ENCODE measurements at regions not wholly inside any gene's neighbourhood (a gene's known extent, or its start where the extent isn't known, plus 50 kb on each side); places are given as distances from the start of the nearest gene placed in this dataset.

DNA sequence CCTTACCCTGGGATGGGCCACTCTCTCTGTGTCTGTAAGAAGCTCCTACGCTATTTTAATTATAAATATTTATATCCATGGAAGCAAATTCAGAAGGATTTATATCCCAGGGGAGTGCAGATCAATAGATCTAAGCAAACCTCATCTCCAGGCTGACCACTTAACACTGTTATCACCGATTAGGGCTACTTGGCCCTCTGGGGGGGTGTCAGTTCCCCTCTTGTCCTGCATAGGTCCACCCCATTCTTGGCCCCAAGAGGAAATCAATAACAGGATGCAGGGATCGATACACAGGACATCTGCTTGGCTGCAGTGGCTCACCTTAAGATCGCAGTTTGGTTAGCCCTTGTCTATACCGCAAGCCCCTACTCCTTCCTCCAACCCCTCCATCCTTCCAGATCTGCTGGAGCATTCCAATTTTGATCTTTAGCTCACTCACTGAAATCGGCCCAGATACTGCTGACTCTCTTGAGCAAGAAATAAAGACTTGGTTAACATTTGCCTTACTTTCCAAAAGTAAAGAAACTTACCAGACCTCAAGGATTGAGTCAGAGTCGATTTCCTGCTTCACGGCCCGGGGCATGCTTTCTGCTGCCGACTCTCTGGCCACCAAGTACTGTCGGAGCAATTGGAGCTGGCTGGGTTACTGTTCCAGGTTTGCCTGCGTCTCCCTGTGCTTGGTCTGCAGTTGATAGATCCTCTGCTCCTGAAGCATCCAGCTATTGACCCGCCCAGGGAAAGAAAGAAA is 112.3 kb upstream of the PMFBP1 start:
- no peak for DNase-seq (ENCODE audit: low read depth in 4 of 4, low spot score in 1 of 4)

DNA sequence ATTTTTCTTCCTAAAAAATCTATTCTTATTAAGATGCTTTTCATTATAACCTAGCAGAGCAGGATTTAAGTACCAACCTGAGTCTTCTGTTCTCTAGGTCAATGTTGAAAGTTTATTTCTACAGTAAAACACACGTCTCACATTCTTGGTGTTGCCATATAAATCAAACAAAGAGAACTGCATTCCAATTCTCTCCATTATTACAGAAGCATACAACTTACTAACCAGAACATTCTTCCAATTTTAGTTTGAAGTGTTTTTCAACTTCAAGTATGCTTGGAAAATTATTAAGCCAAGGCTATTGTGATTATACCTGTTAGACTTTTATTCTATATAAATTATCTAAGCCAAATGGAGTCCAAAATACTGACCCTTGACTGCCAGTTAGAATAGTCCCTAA is 110.4 kb upstream of the PMFBP1 start:
- DNase-seq (ENCODE audit: low read depth in 4 of 4, low spot score in 1 of 4), result no peak

- DNase-seq (ENCODE audit: low read depth in 4 of 4, low spot score in 1 of 4), result no peak
These were observed 106.3 kb upstream of the PMFBP1 start for GRCh38 chr16:72278301-72278700.

- no peak for DNase-seq (ENCODE audit: low read depth in 4 of 4, low spot score in 1 of 4)
These were observed 105.8 kb upstream of the PMFBP1 start for GRCh38 chr16:72277749-72278148.

DNA sequence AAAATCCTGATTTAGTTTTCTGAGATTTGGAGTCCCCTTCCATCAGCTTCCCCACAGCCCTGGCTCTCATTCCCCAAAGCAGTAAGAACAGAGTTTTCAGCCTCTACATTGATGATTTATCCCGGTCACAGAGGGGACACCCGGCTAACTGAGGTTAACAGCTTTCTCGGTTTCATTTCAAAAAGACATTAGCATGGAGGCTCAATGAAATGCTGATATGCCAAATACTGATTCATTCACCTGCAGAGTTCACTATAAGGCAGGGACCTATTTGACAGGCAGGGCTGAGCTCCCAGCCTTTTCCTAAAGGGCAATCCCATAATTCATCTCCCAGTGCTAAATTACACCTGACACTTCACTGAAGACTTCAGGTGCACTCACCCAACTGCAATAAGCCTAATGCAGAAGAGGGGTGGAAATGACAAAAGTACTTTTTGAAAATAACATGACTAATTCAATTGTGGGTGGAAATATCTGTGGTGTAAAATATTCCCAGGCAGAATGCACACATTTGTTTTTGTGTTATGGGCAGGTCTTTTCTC is 99.8 kb upstream of the PMFBP1 start:
- DNase-seq (ENCODE audit: low read depth in 4 of 4, low spot score in 1 of 4), result no peak

- no peak for DNase-seq (ENCODE audit: low read depth in 4 of 4, low spot score in 1 of 4)
These were observed 98.6 kb upstream of the PMFBP1 start for GRCh38 chr16:72270531-72270930.

- no peak for DNase-seq (ENCODE audit: low read depth in 4 of 4, low spot score in 1 of 4)
These were observed 94.9 kb upstream of the PMFBP1 start for GRCh38 chr16:72266836-72267235.

DNA sequence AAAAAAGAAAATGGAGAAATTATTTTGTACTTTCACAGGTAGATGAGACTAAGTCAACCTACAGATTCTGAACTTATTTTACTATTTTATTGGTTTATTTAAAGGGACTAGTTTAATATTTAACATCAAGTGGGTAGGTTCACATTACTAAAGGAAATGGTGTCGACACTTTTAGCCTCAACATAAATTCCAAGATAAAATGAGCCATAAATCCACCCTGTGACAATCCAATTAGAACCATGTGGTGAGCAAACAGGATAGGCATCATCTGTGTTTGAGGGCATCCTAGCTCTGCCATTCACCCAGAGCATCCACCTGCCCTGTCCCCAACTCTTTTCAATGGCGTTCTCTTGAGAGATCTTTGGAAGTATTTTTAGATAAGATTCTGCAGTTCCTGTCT is 92.8 kb upstream of the PMFBP1 start:
- no peak for DNase-seq (ENCODE audit: low read depth in 4 of 4, low spot score in 1 of 4)

DNA sequence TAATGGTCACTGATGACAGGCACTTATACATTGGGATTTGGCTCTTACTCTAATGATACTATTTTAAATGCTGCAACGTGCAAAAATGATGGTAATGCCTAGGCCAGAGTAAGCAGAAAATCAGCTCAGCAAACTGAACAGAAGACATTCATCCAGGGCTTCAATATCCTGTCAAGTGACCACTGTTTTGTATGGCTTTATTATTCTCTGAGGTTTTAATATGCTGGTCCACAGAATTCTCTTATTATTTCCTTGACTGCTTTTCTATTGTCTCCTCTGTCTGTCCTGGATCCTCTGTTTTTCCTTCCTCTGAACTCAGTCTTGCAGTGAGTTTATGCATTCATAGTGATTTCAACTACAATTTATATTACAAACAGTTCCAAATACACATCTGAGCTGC is 90.8 kb upstream of the PMFBP1 start:
- DNase-seq (ENCODE audit: low read depth in 4 of 4, low spot score in 1 of 4), result no peak

GRCh38 chr16:72261127-72261526 is 89.2 kb upstream of the PMFBP1 start:
- DNase-seq (ENCODE audit: low read depth in 4 of 4, low spot score in 1 of 4), result no peak

DNA sequence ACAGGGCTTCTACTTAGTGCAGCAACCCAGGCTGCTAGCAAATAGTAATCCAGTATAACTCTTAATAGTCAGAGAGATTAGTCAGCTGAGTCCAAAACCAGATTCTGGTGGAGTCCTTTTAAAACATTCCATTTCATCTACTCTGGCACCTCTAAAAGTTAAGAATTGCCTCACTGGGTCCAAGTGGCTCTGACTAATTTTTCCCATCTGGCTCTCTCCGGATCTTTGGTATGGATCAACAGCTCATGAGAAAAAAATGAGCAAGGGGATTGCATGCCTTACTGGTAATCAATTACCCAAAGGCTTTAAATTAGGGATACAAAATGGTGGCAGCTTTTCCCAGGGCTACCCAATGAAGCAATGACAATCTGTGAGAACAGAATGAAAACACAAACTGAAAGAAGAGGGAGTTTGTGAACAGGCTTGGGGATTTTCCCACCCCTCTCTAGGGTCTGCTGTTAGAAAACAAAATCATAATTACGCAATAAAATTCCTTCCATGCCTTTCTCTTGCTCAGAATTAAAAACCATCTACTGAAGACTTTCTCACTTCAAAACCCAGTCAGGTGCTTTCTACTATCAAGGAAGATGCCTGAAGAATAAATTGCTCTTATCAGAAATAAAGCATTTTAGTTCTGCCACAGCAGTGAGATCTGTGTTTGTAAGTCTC is 84.6 kb upstream of the PMFBP1 start:
- no peak for DNase-seq (ENCODE audit: low read depth in 4 of 4, low spot score in 1 of 4)

DNA sequence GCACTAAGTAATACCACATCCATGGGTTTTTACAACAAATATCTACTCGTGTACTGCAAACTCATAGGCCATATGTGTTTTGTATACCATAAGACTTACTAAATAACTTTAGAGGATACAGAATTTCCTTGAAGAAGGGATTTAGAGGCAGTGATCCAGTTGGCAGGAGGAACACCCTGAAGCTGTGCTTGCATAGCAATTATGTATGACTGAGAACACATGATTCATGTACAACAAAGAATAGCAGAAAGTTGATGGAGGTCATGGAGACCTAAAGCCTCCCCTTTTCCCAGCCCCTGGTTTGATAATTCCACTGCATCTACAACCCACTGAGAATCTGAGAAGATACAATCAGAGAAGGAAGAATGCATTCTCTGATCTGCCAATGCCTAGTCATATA is 83.8 kb upstream of the PMFBP1 start:
- no peak for DNase-seq (ENCODE audit: low read depth in 4 of 4, low spot score in 1 of 4)

GRCh38 chr16:72247821-72248253 is 75.9 kb upstream of the PMFBP1 start:
- DNase-seq (ENCODE audit: low read depth in 4 of 4, low spot score in 1 of 4), result no peak

- no peak for DNase-seq (ENCODE audit: low read depth in 4 of 4, low spot score in 1 of 4)
These were observed 74.5 kb upstream of the PMFBP1 start for GRCh38 chr16:72246423-72246822.

DNA sequence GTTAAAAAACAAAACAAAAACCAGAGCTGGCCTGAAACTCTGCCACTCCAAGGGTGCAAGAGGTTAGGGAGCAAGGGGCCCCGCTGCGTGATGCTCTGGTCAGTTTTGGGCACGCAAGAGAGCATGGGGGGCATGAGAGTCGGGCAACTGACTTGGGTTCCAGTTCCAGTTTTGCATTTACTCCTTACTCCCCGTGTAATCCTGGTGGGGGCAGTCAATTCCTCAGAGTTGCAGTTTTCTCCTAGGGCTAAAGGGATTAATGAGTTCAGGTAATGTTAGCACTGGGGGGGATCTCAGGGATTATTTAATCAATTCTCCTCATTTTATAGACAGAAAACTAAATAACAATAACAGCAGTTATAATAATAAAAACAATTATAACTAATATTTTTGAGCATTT is 72.9 kb upstream of the PMFBP1 start:
- DNase-seq (ENCODE audit: low read depth in 4 of 4, low spot score in 1 of 4), result no peak

GRCh38 chr16:72243621-72244020 is 71.7 kb upstream of the PMFBP1 start:
- DNase-seq (ENCODE audit: low read depth in 4 of 4, low spot score in 1 of 4), result no peak

- no peak for DNase-seq (ENCODE audit: low read depth in 4 of 4, low spot score in 1 of 4)
These were observed 70.8 kb upstream of the PMFBP1 start for GRCh38 chr16:72242757-72243156.

- DNase-seq (ENCODE audit: low read depth in 4 of 4, low spot score in 1 of 4), result no peak
These were observed 70.0 kb upstream of the PMFBP1 start for GRCh38 chr16:72241930-72242329.

DNA sequence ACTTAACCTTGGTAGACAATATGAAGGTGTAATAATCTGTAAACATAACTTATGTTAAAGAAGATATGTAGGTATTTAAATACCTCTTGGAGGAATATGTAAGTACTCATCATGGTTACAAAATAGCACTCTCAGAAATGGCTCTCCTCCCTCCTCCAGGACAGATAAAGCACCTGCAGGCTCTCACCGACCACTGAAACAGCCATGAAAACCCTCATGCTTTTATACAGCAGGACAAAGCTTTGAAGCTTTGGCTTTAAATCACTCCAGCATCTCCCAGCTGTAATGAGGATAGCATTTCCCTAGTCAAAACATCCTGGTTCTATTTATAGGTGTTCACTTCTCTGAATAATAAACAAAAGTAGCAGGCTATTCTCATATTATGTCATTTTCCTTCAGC is 69.1 kb upstream of the PMFBP1 start:
- DNase-seq (ENCODE audit: low read depth in 4 of 4, low spot score in 1 of 4), result no peak

- DNase-seq (ENCODE audit: low read depth in 4 of 4, low spot score in 1 of 4), result no peak
These were observed 68.5 kb upstream of the PMFBP1 start for GRCh38 chr16:72240466-72240865.

- DNase-seq (ENCODE audit: low read depth in 4 of 4, low spot score in 1 of 4), result no peak
These were observed 64.9 kb upstream of the PMFBP1 start for GRCh38 chr16:72236866-72237265.

DNA sequence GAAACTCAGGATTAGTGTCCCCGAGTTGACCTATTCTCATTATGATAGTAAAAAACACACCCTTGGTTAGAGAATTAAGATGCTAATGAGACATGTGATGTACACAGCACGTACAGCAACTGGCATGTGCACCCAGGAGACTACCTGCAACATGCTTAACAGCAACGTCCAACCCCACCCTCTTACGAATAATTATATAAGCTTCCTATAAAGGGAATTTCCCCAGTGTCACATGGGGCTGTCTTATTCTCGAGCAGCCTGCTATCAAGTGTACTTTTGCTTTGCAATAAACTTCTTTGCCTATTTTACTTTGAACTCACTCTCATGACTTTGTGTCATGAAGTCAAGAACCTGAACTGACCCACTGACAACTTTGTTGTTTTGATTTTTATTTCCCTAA is 62.4 kb upstream of the PMFBP1 start:
- no peak for DNase-seq (ENCODE audit: low read depth in 4 of 4, low spot score in 1 of 4)

DNA sequence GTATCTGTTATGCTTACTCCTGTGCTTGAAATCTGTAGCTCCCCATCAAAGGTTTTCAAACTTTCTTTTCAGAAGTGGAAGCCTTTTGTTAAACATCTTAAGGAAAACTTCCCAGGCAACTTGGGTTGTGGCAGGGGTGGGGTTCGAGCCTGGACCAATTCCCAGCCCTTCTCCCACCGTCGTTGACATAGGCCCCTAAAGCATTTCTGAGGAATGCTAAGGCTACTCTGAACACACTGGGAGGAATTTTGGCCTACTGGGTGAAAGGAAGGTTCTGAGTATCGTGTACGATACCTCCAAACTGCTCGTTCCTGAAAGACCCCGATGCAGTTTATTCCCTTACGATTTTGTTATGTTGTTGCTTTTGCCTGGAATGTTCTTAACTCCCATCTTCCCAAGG is 56.1 kb upstream of the PMFBP1 start:
- no peak for DNase-seq (ENCODE audit: low read depth in 4 of 4, low spot score in 1 of 4)

All from stimulated activated CD4-positive, alpha-beta T cell treated with anti-CD3 and anti-CD28 coated beads, Interleukin-1b, Interleukin-23, amount 100 ng/mL, for 24 hours (primary cell).